Rectal smooth muscle tissue (tissue), 1 donor: ENCODE measurements at regions not wholly inside any gene's neighbourhood (a gene's known extent, or its start where the extent isn't known, plus 50 kb on each side); places are given as distances from the start of the nearest gene placed in this dataset.
"Not testable (repeated sequence)": the region's sequence is repeated elsewhere in the genome, so short reads cannot be mapped to it uniquely, and the experiment has no call there.

Experiments
- H3K27ac ChIP-seq: one replicate; pipeline ENCODE4 v1.7.0; 2013; ENCODE audit warnings: low read depth, low read length, inconsistent platforms
- H3K27me3 ChIP-seq: one replicate; pipeline ENCODE4 v1.7.0; 2013; ENCODE audit warnings: low read length; ENCODE audit not compliant: control insufficient read depth, insufficient read depth
- H3K36me3 ChIP-seq: one replicate; pipeline ENCODE4 v1.7.0; 2013; ENCODE audit warnings: low read length; ENCODE audit not compliant: control insufficient read depth, insufficient read depth
- H3K4me1 ChIP-seq: one replicate; pipeline ENCODE4 v1.7.0; 2013; ENCODE audit warnings: low read length; ENCODE audit not compliant: control insufficient read depth, insufficient read depth
- H3K4me3 ChIP-seq: one replicate; pipeline ENCODE4 v1.7.0; 2013; ENCODE audit warnings: low read length
- H3K9ac ChIP-seq: one replicate; pipeline ENCODE4 v1.7.0; 2013; ENCODE audit warnings: low read length

DNA sequence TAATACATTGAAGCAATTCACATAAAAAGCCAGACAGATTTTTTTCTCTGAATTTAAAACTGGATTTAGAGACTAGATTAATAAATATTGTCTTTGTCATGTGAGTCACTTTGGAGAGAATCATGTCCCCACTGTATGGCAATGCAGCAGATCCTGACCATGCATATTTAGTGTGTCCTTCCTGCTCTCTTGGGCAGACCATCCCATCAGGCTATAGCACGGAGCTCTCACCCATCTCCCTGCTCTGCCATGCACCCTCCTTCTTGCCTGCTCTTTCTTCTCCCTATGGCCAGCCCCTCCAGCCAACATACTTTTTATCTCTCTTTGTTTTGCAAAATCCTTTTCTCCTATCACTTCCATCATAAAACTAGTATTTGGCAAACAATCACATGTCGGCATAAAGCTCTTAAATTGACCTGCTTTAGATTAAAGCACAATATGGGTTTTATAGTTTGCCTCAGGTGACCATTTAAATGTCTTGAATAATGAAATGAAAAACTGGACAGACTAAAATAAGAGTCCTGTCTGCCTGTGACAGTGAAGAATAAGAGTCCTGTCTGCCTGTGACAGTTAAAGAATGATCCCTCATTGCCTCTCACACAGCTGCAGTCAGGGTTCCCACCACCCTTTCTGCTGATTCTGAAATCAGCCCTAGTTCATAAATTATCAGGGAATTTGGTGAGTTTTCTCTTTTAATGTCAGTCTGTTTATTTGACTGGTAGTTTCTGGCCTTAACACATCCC lies 315.0 kb upstream of the PLGLB2 start:
- H3K4me3 ChIP-seq, H3K27me3 ChIP-seq, H3K4me1 ChIP-seq, H3K9ac ChIP-seq, H3K36me3 ChIP-seq, H3K27ac ChIP-seq: not testable (repeated sequence)

- not testable (repeated sequence) for H3K27ac ChIP-seq, H3K4me1 ChIP-seq, H3K36me3 ChIP-seq, H3K9ac ChIP-seq, H3K4me3 ChIP-seq, H3K27me3 ChIP-seq
Observed at GRCh38 chr2:87436007-87436406, 311.9 kb upstream of the PLGLB2 start.

- not testable (repeated sequence) for H3K4me1 ChIP-seq, H3K4me3 ChIP-seq, H3K27me3 ChIP-seq, H3K27ac ChIP-seq, H3K9ac ChIP-seq, H3K36me3 ChIP-seq
Observed at GRCh38 chr2:87437701-87438260, 310.1 kb upstream of the PLGLB2 start.

- not testable (repeated sequence) for H3K4me3 ChIP-seq, H3K9ac ChIP-seq, H3K36me3 ChIP-seq, H3K4me1 ChIP-seq, H3K27me3 ChIP-seq, H3K27ac ChIP-seq
Observed at GRCh38 chr2:87438780-87439454, 309.0 kb upstream of the PLGLB2 start.

GRCh38 chr2:87439617-87440204 lies 308.2 kb upstream of the PLGLB2 start:
- not testable (repeated sequence) for H3K27me3 ChIP-seq, H3K9ac ChIP-seq, H3K36me3 ChIP-seq, H3K4me1 ChIP-seq, H3K27ac ChIP-seq, H3K4me3 ChIP-seq

- H3K27ac ChIP-seq, H3K4me3 ChIP-seq, H3K27me3 ChIP-seq, H3K4me1 ChIP-seq, H3K9ac ChIP-seq, H3K36me3 ChIP-seq: not testable (repeated sequence)
Observed at GRCh38 chr2:87440650-87441049, 307.2 kb upstream of the PLGLB2 start.

DNA sequence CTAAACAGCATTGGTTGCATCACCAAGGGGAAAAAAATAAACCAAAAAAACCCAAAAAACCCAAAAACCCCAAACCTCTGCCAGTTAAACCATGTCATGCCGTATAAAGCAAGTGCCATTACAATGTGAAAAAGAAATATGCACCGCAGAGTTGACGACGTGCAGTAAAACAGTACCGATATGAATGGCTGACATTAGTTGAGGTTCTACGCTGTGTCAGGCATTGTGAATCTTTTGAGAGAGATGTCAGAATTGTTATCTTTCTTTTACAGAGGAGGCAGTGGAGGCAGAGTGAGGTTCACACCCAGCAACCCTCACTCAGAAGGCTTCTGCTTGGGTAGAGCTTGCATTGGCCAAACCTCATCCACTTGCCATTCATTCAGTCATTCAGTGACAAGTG lies 306.5 kb upstream of the PLGLB2 start:
- not testable (repeated sequence) for H3K9ac ChIP-seq, H3K4me1 ChIP-seq, H3K27me3 ChIP-seq, H3K4me3 ChIP-seq, H3K36me3 ChIP-seq, H3K27ac ChIP-seq

- H3K4me3 ChIP-seq, H3K36me3 ChIP-seq, H3K27ac ChIP-seq, H3K9ac ChIP-seq, H3K27me3 ChIP-seq, H3K4me1 ChIP-seq: not testable (repeated sequence)
Observed at GRCh38 chr2:87442983-87443577, 304.8 kb upstream of the PLGLB2 start.

DNA sequence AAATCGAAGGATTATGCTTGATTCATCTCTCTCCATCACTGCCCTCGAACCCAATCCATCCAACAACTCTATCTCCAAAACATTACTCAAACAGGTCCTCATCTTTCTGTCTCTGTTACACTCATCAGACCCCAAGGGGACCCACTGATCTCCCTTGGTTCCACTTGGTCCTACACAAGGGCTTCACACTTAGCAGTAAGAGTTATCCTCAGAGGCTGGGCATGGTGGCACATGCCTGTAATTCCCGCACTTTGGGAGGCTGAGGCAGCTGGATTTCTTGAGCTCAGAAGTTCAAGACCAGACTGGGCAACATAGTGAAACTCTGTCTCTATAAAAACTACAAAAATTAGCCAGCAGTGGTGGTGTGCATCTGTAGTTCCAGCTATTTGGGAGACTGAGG lies 302.9 kb upstream of the PLGLB2 start:
- not testable (repeated sequence) for H3K27ac ChIP-seq

GRCh38 chr2:87445613-87446312 lies 302.1 kb upstream of the PLGLB2 start:
- not testable (repeated sequence) for H3K27ac ChIP-seq, H3K4me1 ChIP-seq, H3K27me3 ChIP-seq, H3K9ac ChIP-seq, H3K4me3 ChIP-seq, H3K36me3 ChIP-seq

More for the DNA sequence above, 302.9 kb upstream of the PLGLB2 start:
- H3K27me3 ChIP-seq, H3K9ac ChIP-seq, H3K4me3 ChIP-seq, H3K36me3 ChIP-seq, H3K4me1 ChIP-seq: not testable (repeated sequence)

GRCh38 chr2:87446313-87446696 lies 301.6 kb upstream of the PLGLB2 start:
- H3K27ac ChIP-seq, H3K4me1 ChIP-seq, H3K36me3 ChIP-seq, H3K4me3 ChIP-seq, H3K27me3 ChIP-seq, H3K9ac ChIP-seq: not testable (repeated sequence)

- H3K4me3 ChIP-seq, H3K9ac ChIP-seq, H3K27me3 ChIP-seq, H3K27ac ChIP-seq, H3K4me1 ChIP-seq, H3K36me3 ChIP-seq: not testable (repeated sequence)
Observed at GRCh38 chr2:87449462-87449980, 298.4 kb upstream of the PLGLB2 start.
